ENCODE measurements at regions not wholly inside any gene's neighbourhood (a gene's known extent, or its start where the extent isn't known, plus 50 kb on each side); places are given as distances from the start of the nearest gene placed in this dataset.

DNA sequence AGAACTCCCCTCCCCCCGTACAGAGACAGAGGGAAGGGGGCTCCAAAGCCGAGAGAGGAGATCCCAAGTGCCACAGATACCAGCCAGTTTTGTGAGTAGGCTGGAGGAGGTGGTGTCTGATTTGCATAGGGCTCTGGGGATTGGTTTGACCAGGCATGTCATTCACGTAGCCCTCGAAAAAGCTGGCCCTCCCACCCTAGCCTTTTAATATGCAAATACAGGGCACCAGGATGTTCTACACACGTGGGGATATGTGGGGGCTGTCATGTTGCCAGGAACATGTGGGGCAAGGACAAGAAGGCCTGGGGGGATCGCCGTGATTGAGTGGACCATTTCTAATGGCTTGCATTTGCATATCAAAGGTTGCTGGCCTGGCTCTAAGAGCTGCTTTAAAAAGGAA is 272.9 kb downstream of the PPP1R2C start:
- DNase-seq, result no peak

DNA sequence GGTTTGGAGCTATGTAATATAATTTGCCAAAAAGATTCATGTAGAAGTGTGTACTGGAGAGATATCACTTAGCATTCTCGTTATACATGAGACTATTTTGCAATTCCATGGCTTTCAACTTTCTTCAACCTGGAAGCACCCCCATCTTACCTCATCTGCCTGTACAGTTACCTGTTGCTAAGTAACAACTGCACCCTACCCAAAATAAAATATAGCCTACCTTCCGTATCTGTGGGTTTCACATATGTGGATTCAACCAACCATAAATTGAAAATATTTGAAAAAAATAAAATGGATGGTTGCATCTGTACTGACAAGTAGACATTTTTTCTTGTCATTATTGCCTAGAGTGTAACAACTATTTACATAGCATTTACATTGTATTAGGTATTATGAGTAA is 278.3 kb downstream of the PPP1R2C start:
- no peak for DNase-seq

DNA sequence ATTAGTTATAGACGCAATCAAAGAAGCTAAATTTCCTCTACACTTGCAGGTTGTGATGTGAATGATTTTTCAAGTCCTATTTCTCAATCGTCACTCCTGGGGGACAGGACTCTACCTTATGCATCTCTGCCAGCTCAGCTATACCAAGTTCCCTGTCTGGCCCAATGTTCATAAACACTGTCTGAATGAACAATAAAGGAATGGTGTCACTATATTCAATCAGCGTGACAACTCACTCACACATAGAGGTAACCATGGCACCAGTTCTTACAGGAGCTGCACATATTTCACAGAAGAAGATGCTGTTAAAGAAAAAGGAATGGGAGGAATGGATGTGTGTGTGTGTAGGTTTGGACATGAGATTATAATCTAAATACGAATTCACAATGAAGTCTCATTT is 280.6 kb downstream of the PPP1R2C start:
- DNase-seq, result no peak

DNA sequence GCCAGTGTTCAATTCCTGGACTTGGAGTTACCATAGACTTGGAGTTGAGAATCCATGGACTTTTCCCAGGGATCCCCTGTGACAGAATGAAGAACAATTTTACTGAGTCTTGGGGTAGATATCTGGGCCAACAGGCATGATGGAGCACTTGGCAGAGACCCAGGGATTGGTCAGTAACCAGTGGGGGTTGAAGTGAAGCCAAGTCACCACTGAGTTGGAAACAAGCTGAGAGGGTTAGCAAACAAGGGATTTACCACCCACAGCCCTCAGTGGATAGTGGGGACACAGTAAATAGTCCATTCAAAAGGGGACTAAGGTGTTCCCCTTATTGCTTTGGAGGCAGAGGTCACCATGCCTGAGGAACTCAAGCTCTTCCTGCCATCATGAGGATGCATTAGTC is 281.7 kb downstream of the PPP1R2C start:
- DNase-seq, result peak; percentile 28

DNA sequence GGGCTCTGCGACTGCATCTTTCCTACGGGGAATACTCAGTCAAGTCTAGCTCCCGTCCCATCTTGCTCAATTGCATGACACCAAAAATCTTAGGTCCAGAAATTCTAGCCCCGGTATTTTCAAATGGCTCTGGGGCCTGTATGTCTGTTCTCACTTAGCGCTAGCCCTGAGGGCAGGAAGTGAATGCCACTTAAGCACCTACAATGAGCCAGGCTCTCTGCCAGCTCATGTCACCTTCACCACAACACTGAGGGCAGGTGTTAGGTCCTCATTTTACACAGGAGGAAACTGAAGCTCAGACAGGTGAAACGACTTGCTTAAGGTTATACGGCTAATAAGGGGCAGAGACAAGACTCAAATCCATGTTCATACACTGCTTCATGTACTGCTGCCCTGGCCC is 282.8 kb downstream of the PPP1R2C start:
- no peak for DNase-seq

DNA sequence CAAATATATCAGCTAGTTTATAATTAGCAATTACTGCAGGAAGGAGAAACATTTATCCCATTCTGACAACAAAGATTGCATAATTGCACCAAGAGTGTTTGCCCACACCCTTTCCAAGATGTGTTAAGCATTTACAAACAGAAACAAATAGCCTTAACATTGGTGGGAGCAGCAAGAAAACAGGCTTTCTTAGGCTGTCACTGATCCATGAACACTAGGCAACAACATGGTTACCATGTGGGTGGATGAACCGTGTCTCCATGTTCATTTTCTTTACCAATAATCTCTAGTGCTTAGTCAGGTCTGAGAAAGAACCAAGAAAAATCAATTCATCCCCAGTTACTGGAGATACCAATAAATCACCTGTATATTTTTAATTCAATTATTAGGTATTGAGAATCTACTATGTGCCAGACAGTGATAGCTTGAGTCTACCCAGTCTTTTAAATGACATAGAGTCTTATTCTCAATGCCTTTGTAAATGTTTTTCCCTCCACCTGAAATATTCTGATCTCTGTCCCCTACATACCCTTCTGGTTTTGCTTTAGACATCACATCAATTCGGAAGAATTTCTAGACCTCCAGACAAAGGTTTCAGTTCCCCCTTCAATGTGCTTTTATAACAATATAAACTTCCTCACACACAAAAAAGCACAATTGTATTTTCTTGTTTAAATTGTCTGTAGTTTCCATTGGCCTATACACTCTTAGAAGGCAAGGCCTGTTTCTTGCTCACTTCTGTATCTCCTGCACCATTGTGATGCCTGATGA is 286.6 kb downstream of the PPP1R2C start:
- no peak for DNase-seq

DNA sequence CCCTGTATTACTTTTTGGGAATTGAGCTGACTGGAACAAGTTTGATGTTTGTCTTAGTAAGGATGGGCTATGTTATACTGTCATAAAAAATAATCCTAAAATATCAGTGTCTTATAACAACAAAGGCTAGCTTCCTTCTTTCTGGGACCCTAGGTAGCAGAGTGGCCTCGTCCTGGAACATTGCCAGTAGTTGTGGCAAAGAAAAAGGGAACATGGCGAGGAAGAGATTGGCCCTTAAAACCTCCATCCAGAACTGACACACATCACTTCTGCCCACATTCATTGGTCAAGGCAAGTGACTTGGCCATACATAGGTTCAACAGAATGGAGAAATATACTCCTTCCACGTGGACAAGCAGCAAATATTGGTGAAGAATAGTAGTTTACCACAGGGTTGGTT is 287.9 kb downstream of the PPP1R2C start:
- DNase-seq, result no peak

DNA sequence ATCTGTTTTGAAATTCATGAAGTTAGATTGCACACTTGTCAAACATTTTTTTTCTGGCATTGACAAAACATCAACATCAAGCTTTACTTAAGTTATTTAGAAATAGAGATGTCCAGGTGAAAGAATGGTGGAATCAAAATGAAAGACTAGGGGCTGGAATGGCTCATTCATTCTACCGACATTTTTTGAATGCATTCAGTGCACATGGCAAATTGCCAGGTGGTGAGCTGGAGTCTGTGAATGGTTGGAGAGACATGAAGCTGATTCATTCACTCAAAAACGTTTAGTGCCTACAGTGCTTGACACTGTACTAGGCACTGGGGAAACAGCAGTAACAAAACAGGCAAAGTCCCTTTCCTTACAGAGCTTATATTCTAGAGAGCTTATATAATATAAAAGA is 292.4 kb downstream of the PPP1R2C start:
- DNase-seq, result no peak

DNA sequence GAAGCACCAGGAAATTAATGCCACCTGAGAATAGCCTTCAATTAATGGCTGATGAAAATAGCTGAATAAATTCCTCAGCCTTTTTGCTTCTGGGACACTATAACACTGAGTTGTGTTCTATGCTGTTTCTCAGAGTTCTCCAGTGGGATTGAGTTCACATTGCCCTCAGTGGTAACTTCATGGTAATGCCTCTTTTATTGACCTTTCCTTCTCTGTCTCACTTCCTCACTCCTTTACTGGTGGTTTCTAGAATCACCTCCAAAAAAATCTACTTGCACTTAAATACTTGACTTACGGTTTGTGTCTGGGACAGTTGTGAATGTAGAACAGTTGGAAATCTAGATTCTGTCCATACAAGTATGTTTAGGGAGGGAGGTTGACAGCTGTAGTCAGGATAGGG is 293.7 kb downstream of the PPP1R2C start:
- no peak for DNase-seq

DNA sequence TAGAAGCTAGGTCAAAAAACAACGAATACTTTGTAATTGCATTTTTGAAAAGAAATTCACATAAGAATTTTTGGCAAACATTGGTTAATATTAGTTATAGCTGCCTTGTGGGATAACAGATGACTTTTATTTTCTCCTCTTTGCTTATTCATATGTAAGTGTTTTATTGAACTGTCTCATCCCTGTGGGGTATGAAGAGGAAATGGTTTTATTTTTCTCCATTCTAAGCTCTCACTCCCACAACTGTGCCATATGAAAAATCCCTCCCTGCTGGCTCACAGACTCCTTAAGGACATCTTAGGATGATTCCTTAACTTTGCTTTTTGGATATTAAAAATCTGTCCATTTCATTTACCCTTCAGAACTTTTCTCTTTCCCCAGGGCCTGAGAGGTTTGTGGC is 300.6 kb downstream of the PPP1R2C start:
- no peak for DNase-seq

DNA sequence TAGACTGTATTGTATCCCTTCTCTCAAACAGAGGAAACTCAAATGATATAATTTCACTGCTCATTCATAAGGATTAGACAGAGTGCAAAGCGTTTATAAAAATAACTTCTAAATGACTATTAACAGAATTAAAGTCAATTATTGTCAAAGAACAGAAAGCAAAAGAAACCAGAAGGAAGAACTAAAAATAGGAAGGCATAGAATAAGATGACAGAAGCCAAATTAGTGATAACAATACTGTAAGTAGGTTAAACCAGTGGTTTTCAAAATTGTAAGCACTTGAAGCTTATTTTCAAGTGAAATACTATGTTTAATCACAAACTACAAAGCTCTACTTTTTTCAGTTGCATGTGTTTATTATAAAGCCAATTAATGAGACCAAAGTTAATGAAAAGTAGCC is 305.2 kb downstream of the PPP1R2C start:
- no peak for DNase-seq

DNA sequence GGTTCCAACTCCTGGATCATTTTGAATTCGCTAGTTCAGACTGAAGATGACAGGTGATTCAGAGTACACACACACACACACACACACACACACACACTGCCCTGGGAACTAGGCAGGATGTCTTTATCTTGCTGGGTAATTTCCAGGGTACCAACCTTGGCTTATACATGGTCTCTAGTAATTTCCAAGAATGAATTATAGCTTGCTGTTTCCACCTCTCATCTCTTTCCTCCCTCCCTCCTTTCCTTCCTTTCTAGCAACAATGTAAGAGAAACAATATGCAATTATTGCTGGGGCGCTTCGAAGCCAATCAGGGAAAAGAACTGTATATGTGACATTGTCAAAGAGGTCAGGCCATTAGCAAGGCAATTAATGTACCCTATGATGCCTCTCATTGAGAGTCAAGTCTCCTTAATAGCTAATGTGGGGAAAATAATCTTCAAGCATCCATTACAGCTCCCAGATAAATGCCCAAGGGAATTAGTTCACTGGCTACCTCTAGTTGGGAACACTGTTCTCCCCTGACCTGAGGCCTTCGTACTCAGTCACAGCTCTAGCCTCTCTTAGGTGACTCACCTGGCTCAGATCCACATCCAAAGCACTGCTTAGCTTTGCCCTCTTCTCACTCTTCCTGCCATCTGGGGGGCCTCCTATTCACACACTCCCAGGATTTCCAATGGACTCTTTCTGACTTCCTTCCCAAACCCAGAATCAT is 311.5 kb downstream of the PPP1R2C start:
- DNase-seq, result peak; percentile 3

DNA sequence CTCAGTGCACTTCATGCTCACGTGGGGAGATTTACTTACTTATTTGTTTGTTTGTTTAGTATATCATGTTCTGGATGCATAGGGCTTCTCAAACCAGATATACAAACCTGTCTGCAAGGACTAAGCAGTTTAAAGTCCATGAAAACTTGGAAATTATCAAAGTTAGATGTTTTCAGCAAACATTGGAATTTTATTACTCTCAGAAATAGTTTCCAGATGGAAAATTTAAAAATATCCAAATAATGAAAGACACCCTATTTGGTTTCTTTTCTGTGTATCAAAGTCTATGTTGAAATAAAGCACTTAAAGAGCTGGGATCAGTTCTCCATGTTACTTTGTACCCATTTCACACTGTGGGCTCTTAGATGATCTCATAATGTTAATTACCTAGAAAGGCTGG is 312.1 kb downstream of the PPP1R2C start:
- no peak for DNase-seq

DNA sequence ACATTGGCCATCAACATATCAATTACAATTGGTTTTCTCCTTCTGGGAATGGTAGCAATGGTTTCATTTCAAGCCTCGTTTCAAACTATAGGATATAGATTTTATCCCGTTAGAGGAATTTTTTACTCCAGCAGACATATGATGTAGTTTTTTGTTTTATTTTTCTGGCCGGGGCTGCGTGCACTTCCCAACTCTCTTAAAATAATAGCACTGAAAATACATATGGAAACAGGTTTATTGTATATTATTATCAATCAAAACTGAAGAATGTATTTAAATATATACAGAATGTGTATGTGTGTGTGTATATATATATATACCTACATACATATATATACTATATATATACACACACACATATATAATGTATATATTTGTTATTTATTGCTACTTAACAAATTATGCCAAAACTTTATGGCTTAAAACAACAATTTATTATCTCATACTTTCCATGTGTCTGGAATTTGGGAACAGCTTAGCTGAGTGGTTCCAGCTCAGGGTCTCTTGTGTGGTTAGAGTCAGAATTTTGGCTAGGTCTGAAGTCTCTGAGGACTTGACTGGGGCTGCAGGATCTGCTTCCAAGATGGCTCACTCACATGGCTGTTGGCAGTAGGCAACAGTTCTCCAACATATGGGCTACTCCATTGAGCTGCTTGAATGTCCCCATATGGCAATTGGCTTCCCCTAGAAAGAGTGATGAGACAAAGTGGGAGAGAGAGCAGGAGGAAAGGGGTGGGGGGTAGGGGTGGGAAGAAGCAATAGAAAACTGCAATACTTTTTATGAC is 314.1 kb downstream of the PPP1R2C start:
- peak; percentile 91 for DNase-seq

DNA sequence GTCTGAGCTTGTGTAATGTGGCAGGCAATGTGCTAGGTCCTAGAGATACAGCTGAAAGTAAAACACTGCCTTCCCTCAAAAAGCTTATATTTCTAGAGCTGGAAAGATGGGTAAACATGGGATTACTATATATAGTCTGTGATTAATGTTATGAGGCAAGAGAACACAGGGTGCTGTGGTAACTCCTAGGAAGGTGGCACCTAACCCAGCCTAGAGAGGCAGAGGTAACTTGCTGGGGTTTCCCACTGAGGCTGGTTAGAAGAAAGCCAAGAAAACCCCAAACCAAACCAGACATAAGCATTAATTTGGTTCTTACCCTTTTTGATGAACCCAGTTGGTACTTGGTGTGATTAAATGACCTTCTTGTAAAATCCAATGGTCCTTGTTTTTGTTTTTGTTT is 315.0 kb downstream of the PPP1R2C start:
- no peak for DNase-seq

DNA sequence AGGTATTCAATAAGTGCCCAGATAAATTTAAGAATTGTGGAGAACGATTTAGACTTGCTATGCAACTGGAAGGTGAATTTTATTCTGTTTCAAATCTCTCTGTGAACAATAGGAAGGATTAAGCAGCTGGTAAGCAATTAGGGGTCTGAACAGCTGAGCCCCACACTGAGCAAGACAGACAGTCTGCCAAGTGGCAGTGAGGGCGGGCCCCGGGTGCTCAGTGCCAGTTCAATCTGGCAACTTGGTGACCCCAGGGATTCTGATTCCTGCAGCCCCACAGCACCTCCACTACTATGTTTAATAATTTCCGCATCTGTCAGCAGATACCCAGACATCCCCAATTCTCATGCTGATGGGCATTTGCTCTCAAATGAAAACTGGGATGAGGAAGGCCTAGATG is 317.3 kb downstream of the PPP1R2C start:
- peak; percentile 48 for DNase-seq

DNA sequence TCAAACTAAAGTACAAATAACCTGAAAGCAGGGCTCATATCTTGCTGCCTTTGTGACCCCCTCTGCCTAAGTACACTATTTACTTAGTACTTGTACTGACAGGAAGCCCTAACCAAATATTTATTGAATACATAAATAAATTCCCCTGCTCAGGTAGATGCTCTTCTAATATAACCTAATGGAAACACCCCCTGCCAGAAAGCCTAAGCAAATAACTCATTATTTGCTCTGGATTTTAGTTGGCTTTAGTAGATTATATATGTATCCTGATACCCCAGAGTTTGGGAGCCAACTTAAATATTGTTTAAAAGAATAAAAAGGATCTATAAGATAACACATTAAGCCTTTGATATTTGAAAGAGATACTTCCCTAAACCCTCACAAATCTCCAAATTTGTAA is 318.2 kb downstream of the PPP1R2C start:
- DNase-seq, result no peak

DNA sequence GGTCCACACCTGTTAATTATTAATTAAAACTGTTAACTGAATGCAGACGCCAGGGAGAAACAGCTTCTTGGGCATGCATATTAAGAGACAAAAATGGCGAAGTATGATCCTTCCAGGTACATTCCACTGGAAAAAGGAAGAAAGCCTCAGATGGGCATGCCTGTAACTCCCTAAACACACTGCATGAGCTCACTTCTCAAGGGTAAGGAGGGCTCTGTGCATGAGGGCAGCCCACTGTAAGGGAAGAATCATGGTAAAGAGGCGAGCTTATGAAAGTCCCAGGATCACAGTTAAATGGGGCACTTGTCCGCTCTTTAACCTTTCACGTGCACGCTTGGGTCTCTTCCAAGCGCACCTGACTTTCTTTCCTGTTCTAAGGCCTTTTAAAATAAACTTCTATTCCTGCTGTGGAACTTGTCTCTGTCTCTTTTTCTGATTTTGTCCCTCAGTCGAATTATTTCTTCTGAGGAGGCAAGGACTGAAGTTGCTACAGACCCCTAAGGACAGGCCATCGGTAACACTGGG is 321.7 kb downstream of the PPP1R2C start:
- no peak for DNase-seq

DNA sequence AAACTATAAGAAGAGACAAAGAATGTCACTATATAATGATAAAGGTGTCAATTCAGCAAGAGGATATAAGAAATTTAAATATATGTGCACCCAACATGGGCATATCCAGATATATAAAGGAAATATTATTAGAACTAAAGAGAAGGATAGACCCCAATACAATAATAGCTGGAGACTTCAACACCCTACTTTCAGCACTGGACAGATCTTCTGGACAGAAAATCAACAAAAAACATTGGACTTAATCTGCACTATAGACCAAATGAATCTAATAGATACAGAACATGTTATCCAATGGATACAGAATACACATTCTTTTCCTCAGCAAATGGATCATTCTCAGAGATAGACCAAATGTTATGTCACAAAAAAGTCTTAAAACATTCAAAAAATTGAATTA is 327.7 kb downstream of the PPP1R2C start:
- DNase-seq, result no peak

DNA sequence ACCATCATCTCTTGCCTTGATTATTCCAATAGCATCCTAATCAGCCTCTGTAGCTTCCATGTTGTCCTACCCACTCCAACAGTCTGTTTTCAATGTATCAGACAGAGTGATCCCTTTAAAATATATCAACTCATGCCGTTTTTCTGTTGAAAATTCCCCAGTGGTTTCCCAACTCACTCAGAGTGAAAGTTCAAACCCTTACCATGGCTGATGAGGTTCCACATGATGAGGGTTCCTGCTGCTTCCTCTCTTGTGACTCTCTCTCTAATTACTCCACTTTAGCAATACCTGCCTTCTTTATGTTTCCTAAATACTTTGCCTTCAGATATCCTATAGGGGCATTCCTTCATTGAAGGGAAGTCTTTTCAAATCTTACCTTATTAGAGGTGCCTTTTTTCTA is 334.7 kb downstream of the PPP1R2C start:
- no peak for DNase-seq

DNA sequence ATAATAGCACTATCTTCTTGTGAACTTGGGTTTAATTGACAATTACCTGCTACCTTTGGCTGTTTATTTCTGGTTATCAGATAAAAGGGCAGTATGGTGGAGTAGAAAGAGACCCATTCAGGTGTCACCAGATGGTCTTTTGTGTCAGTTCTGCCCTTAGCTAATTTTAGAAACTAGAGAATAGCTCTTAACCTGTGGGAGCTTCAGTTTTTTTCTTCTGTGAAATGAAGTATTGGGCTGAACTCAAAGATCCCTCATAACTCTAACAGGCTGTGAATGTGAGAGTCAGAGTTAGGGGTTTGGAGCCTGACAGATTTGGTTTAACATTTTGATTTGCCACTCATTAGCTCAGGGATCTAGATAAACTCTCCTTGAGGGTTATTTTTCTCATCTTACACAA is 335.2 kb downstream of the PPP1R2C start:
- DNase-seq, result no peak

DNA sequence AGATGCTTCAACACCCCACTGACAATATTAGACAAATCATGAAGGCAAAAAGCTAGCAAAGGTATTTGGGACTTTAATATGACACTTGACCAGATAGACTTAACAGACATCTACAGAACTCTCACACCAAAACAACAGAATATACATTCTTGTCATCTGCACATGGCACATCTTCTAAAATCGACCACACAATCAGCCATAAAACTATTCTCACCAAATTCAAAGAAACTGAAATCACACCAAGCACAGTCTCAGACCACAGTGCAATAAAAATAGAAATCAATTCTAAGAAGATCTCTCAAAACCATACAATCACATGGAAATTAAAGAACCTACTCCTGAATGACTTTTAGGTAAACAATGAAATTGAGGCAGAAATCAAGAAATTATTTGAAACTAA is 340.8 kb downstream of the PPP1R2C start:
- no peak for DNase-seq

DNA sequence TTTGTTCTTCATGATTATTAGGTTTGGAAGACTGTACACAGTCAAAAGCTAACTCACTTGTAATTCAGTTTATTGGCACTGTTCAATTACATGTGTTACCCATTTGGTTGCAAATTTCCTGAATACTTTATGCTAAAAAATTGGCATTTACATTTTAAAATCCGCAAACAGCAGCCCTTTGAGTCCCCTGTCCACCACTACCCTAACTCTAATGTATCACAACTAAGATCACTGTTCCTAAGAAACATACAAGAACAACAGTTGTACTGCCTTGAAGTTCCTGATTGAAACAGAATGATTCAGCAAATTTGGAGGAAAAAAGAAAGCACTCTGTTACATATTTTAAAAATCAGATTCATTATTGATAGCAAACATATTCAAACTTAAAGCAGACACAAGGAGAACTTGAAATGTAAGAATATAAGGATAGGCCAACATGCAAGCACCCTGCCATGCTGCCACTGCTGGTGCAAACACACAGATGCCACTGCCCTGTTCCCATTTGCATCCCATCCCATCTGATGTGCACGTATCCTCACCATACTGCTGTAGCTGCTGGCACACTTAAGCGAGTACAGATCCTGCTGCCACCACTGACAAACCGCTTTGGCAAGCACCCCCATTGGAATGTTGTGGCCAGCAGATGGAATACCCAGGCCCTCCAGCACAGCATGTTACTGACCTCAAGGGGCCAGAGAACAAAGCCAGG is 343.4 kb downstream of the PPP1R2C start:
- no peak for DNase-seq
